AG04450 (cell line): ENCODE measurements at regions not wholly inside any gene's neighbourhood (a gene's known extent, or its start where the extent isn't known, plus 50 kb on each side); places are given as distances from the start of the nearest gene placed in this dataset.
"Not testable (repeated sequence)": the region's sequence is repeated elsewhere in the genome, so short reads cannot be mapped to it uniquely, and the experiment has no call there.

Source experiments
- CTCF ChIA-PET: fragments of 300-600, 350-600 bp; formaldehyde crosslinking; extraction: SDS; loops from one replicate; lab custom pipeline; 2022; ENCODE audit warnings: antibody characterized with exemption, inconsistent platforms; lab: Charles Lee
- POLR2A ChIA-PET: fragments of 350-600 bp; formaldehyde crosslinking; extraction: SDS; loops from one replicate; lab custom pipeline; 2021; ENCODE audit warnings: antibody characterized with exemption, inconsistent platforms; lab: Yijun Ruan, JAX
- DNase-seq: peaks from one replicate; pipeline ENCODE4 v3.0.0-alpha.2; 2011; ENCODE audit warnings: low read depth, low spot score
- H3K27ac ChIP-seq: one replicate; pipeline ENCODE4 v1.5.1; 2012; ENCODE audit warnings: low read depth, low read length, control low read depth
- H3K27me3 ChIP-seq: one replicate; pipeline ENCODE4 v1.6.0; 2012; ENCODE audit warnings: low read length; ENCODE audit not compliant: control insufficient read depth, insufficient read depth
- H3K4me3 ChIP-seq: 2 replicates; pipeline ENCODE4 v1.5.1; 2011; ENCODE audit warnings: mild to moderate bottlenecking, low read depth, low read length, control low read depth
- H3K9me3 ChIP-seq: 2 replicates; pipeline ENCODE4 v1.5.1; 2012; ENCODE audit warnings: low read length; ENCODE audit not compliant: control insufficient read depth, insufficient read depth
- TF ChIP-seq, protein P1 (sequence below): IDR thresholded peaks from 2 replicates; pipeline ENCODE4 v1.5.1; 2011; ENCODE audit warnings: low read depth, low read length, control low read depth, inconsistent platforms

DNA sequence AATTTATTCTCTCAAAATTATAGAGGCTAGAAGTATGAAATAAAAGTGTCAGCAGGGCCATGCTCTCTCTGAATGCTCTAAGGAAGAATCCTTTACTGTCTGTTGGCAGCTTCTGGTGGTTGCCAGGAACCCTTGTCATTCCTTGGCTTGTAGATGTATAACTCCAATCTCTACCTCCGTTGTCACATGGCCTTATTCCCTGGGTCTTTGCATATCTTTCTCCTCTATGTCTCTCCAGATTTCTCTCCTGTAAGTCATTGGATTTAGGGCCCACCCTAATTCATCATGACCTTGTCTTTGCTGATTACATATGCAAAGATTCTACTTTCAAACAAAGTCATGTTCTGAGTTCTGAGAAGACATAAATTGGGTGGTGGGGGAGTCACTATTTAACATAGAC, 127.0 kb upstream of the CHST9 start:
- ChIA-PET CTCF (no interaction called here), POLR2A (no interaction called here)
- Histone ChIP-seq H3K27me3 (no peaks in the 10 kb centered on the region), H3K9me3 (no peaks in the 10 kb centered on the region), H3K27ac (no peak overlapping the region), H3K4me3 (no peak overlapping the region)
- TF ChIP-seq, protein P1, sequence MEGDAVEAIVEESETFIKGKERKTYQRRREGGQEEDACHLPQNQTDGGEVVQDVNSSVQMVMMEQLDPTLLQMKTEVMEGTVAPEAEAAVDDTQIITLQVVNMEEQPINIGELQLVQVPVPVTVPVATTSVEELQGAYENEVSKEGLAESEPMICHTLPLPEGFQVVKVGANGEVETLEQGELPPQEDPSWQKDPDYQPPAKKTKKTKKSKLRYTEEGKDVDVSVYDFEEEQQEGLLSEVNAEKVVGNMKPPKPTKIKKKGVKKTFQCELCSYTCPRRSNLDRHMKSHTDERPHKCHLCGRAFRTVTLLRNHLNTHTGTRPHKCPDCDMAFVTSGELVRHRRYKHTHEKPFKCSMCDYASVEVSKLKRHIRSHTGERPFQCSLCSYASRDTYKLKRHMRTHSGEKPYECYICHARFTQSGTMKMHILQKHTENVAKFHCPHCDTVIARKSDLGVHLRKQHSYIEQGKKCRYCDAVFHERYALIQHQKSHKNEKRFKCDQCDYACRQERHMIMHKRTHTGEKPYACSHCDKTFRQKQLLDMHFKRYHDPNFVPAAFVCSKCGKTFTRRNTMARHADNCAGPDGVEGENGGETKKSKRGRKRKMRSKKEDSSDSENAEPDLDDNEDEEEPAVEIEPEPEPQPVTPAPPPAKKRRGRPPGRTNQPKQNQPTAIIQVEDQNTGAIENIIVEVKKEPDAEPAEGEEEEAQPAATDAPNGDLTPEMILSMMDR: no peak
- no peak for DNase-seq

DNA sequence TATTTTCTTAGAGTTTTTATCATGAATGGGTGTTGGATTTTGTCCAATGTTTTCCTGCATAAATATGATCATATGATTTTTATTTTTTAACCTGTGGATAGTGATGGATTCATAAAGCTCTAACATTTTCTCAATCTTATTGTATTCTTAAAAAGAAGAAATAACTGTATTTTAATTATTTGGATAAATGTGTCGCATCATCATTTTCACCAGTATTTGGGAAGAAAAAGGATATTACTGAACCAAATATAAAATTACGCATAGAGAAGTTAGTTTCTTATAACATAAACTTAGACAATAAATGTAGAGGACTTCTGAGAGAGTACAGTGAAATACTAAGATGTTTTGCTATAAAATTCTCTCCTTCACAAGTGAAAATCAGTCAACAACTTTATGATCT, 126.0 kb upstream of the CHST9 start:
- H3K4me3 ChIP-seq: no peak overlapping the region
- ChIA-PET CTCF (no interaction called here), POLR2A (no interaction called here)
- H3K9me3 ChIP-seq: peaks cover under 1% of the 10 kb centered on the region; the same call in 1 of the 2 replicates
- no peak for DNase-seq
- H3K27ac ChIP-seq: no peak overlapping the region
- TF ChIP-seq, protein P1: no peak
- H3K27me3 ChIP-seq: no peaks in the 10 kb centered on the region

DNA sequence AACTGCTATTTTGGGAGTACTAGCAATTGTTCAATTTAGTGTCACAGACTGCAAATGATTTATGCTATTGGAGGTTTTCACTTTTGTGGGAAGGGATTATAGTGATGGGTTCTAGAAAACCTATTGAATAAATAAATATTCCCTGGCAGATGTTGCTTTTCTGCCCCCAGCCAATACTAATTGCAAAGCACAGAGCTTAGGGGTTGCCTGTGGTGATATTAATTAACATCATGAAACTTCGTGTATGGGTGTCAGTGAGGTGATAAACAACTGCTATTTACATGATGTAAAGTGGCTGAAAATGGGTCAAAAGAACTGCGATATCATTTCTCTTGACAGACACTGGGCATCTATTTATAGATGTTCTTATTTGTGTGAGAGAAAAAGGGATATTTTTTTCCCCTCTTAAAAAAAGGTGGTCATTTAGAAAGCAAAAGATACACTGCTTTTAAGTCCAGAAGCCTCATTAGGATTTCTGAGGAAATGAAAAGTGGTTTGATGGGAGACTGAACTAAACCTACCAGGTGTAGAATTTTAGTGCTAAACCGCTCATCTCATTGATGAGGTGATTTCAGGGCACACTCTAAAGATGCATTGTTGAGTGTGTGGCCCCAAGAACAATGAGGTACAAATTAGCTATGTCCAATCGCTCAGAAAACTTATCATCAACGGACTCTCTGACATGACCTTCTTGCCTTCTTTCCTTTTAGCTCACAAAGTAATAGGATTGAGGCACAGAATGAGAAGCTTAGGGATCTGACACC, 116.7 kb upstream of the CHST9 start:
- Histone ChIP-seq H3K9me3 (peaks cover 8% of the 10 kb centered on the region; the same call in 1 of the 2 replicates), H3K4me3 (no peak overlapping the region), H3K27me3 (no peaks in the 10 kb centered on the region), H3K27ac (no peak overlapping the region)
- POLR2A ChIA-PET: no interaction called here
- TF ChIP-seq, protein P1: no peak
- CTCF ChIA-PET: no interaction called here
- DNase-seq: no peak

DNA sequence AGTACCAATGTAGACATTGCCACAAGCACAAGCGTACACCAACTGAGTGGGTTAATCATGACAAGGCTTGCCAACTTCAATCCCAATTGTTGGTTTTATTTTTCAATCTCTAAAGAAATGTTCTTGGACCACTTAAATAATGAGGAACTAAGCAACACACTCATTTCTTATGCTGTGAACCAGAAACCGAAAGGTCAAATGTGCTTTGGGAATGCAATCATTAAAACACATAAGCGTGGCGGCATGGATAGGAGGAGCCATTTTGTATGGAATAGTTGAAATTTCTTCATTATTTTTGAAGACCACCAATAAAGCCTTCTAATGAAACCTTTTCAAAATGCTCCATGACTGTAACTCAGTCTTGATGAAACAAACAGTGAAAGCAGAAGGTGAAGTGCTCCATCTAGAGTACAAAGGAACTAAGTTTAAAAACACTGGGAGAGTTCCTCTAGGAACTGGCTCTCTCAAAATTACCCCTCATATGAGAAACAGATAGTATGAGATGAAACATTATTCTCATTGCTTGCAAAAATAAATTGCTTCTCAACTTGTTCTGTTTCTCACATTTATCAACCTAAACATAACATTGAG, 113.2 kb upstream of the CHST9 start:
- H3K4me3 ChIP-seq: no peak overlapping the region
- no peak for DNase-seq
- CTCF ChIA-PET: no interaction called here
- POLR2A ChIA-PET: no interaction called here
- no peak overlapping the region for H3K27ac ChIP-seq
- no peaks in the 10 kb centered on the region for H3K27me3 ChIP-seq
- TF ChIP-seq, protein P1: no peak
- H3K9me3 ChIP-seq: peaks cover 2% of the 10 kb centered on the region; the same call in 1 of the 2 replicates

DNA sequence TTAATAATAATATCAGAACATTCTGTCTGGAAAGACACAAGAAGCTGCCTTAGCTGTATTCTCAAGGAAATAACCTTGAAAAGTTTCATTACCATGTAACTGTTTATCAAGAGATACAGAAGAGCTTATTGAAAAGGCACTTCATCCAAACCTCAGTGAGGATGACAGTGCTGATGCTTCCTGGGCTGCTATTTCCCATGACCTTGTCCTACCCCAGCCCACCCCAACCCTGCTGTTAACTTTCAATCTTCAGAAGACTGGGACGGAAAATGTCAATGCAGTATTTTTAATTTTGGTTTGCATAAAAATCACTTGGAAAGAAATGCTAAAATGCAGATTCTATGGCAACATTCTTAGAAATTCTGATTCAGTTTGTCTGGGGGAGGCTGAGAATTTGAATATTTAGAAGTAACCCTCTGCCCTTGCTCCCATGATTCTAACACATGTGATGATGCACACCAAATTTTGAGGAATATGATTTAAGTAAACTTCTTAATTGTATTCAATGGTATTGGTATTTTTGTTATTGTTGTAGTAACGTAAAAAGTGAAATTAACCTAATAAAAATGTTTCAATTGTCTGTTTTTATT, 101.0 kb upstream of the CHST9 start:
- H3K9me3 ChIP-seq, H3K27ac ChIP-seq, POLR2A ChIA-PET, DNase-seq, H3K4me3 ChIP-seq, CTCF ChIA-PET, H3K27me3 ChIP-seq: not testable (repeated sequence)
